Large intestine (tissue), 3 donors: ENCODE measurements at regions not wholly inside any gene's neighbourhood (a gene's known extent, or its start where the extent isn't known, plus 50 kb on each side); places are given as distances from the start of the nearest gene placed in this dataset.

Experiments
- DNase-seq, 2 donors: peaks; one replicate each; pipeline versions ENCODE4 v3.0.0 to v3.0.0-alpha.2; 2013
- H3K27ac ChIP-seq: one replicate; pipeline ENCODE4 v1.5.1; 2013; ENCODE audit warnings: low read length
- H3K27me3 ChIP-seq: 2 replicates; pipeline ENCODE4 v1.6.1; 2013; ENCODE audit warnings: low read length; ENCODE audit not compliant: control insufficient read depth, insufficient read depth
- H3K36me3 ChIP-seq: 2 replicates; pipeline ENCODE4 v1.6.1; 2013; ENCODE audit warnings: low read length; ENCODE audit not compliant: control insufficient read depth, insufficient read depth
- H3K4me1 ChIP-seq: one replicate; pipeline ENCODE4 v1.6.1; 2013; ENCODE audit warnings: low read length; ENCODE audit not compliant: control insufficient read depth, insufficient read depth
- H3K4me3 ChIP-seq: one replicate; pipeline ENCODE4 v1.5.1; 2013; ENCODE audit warnings: low read length
- H3K9me3 ChIP-seq: one replicate; pipeline ENCODE4 v1.6.1; 2013; ENCODE audit warnings: mild to moderate bottlenecking, low read depth, low read length, moderate library complexity; ENCODE audit not compliant: control insufficient read depth
- WGBS: methylation state at CpG from one replicate; pipeline ENCODE4 v1.1.5; 2013; ENCODE audit warnings: low lambda C conversion rate; ENCODE audit not compliant: insufficient coverage; 5-methylcytosine and 5-hydroxymethylcytosine counted together

- H3K27ac ChIP-seq = no peak overlapping the region
- no peaks in the 10 kb centered on the region for H3K9me3 ChIP-seq
- no peaks in the 10 kb centered on the region for H3K4me1 ChIP-seq
- no peaks in the 10 kb centered on the region for H3K27me3 ChIP-seq
- no peak for DNase-seq
- 100% methylated on average over 2 of the region's 3 CpGs for WGBS
- no peak overlapping the region for H3K4me3 ChIP-seq
- no peaks in the 10 kb centered on the region for H3K36me3 ChIP-seq
These were observed 128.4 kb upstream of the JAG1 start for GRCh38 chr20:10802236-10802635.

- WGBS = no CpG with 5 or more reads among the region's 7 CpGs
- no peaks in the 10 kb centered on the region for H3K27me3 ChIP-seq
- no peaks in the 10 kb centered on the region for H3K36me3 ChIP-seq
- H3K27ac ChIP-seq = no peak overlapping the region
- no peaks in the 10 kb centered on the region for H3K4me1 ChIP-seq
- H3K9me3 ChIP-seq = no peaks in the 10 kb centered on the region
- no peak overlapping the region for H3K4me3 ChIP-seq
- no peak for DNase-seq
These were observed 132.0 kb upstream of the JAG1 start for GRCh38 chr20:10805764-10806163.

GRCh38 chr20:10806539-10806938, 132.7 kb upstream of the JAG1 start:
- no peaks in the 10 kb centered on the region for H3K36me3 ChIP-seq
- no CpG with 5 or more reads among the region's 3 CpGs for WGBS
- no peak for DNase-seq
- no peaks in the 10 kb centered on the region for H3K27me3 ChIP-seq
- no peak overlapping the region for H3K27ac ChIP-seq
- no peak overlapping the region for H3K4me3 ChIP-seq
- H3K4me1 ChIP-seq = no peaks in the 10 kb centered on the region
- H3K9me3 ChIP-seq = no peaks in the 10 kb centered on the region

DNA sequence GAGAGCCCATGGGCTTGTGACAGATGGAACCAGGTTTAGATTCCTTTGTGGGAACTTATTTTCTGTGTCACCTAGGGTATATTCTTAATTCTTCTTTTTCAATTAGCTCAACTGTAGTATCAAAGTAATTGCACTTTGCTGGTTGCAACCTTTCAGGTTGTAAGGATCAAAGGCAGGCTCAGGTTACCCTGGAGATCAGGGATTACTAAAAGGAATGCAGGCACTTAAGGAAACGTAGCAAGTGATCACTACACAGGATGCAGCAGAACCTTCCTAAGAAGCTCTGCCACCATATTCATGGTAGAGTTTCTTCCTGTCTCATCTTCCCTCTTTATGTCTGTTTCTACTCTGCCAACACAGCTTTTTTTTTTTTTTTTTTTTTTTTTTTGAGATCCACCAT, 133.2 kb upstream of the JAG1 start:
- no peak for DNase-seq
- H3K27me3 ChIP-seq = no peaks in the 10 kb centered on the region

DNA sequence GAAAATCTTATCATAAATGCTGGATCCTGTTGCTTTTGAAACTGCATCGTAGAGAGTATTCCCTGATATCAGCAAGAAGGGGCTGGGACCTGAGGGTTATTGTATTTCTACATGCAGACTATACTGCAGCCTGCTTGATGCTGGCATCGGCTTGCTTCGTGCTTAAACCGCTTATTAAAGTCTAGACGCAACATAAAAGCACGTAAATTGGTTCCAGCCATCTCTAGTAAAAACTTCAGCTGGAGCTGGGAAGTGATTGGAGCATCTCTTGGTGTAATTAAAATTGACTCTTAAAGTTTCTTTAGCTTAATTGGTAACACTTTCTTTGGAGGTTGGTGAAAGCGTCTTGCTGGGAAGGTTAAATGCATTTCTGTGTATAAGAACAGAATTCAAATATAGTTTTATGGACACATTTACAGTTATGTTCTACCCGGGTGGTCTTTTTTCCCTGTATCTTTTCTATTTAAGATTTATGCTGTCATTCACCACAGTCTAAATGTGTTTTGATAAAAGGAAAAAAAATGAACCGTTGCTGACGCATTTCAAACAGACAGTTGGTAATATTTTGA, 139.0 kb upstream of the JAG1 start:
- Histone ChIP-seq H3K36me3 (no peaks in the 10 kb centered on the region), H3K4me1 (no peaks in the 10 kb centered on the region), H3K4me3 (no peak overlapping the region), H3K9me3 (no peaks in the 10 kb centered on the region), H3K27me3 (no peaks in the 10 kb centered on the region), H3K27ac (no peak overlapping the region)
- WGBS = 90% methylated on average over 2 of the region's 10 CpGs
- DNase-seq = no peak

More for the DNA sequence above, 133.2 kb upstream of the JAG1 start:
- Histone ChIP-seq H3K36me3 (no peaks in the 10 kb centered on the region), H3K4me3 (no peak overlapping the region), H3K4me1 (no peaks in the 10 kb centered on the region), H3K9me3 (no peaks in the 10 kb centered on the region), H3K27ac (no peak overlapping the region)
- no CpG with 5 or more reads among the region's 1 CpG for WGBS

DNA sequence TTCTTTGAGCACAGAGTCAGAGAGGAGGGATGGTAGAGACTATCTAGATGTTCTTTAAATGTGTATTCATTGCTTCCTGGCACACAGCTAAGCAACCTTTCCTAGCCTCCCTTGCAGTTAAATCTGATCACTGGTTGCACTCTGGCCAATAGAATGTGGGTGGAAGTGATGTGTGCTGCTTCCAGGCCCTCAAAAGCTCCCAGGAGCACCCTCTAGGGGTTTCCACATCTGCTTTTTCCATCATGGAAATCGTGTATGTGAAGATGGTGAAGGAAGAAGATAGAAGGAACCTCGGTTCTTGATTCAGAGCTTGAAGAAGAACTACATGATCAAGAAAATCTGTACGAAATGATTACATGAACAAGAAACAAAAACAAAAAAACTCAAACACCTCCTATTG, 149.8 kb upstream of the JAG1 start:
- H3K9me3 ChIP-seq = no peaks in the 10 kb centered on the region
- no peak overlapping the region for H3K4me3 ChIP-seq
- H3K27ac ChIP-seq = no peak overlapping the region
- 100% methylated on average over 2 of the region's 3 CpGs for WGBS
- no peaks in the 10 kb centered on the region for H3K36me3 ChIP-seq
- H3K27me3 ChIP-seq = no peaks in the 10 kb centered on the region
- H3K4me1 ChIP-seq = no peaks in the 10 kb centered on the region
- no peak for DNase-seq

- Histone ChIP-seq H3K27me3 (no peaks in the 10 kb centered on the region), H3K4me1 (no peaks in the 10 kb centered on the region), H3K4me3 (no peak overlapping the region), H3K27ac (no peak overlapping the region), H3K36me3 (no peaks in the 10 kb centered on the region), H3K9me3 (no peaks in the 10 kb centered on the region)
- DNase-seq = no peak
- 100% methylated on average over 1 of the region's 11 CpGs for WGBS
These were observed 151.1 kb upstream of the JAG1 start for GRCh38 chr20:10824750-10825500.

DNA sequence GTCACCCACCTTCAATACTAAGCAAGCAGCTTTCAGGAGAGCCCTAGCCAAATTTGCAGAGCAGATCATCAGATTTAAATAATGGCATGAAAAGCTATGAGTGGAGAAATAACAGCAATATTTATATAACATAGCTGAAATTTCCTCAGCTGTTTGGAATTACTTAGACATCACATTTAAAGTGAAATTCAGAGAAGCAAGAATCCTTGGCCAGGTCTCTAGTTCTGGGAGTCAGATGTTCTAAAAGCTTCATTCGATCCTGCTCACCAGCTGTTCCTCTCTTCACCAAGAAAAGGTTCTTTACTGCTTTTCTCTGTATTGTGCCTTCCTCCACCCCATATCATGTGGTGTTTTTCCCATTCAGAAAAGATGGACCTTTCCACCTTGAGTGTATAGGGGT, 152.3 kb upstream of the JAG1 start:
- Histone ChIP-seq H3K9me3 (no peaks in the 10 kb centered on the region), H3K36me3 (no peaks in the 10 kb centered on the region), H3K27ac (no peak overlapping the region), H3K4me1 (no peaks in the 10 kb centered on the region), H3K27me3 (no peaks in the 10 kb centered on the region), H3K4me3 (no peak overlapping the region)
- no peak for DNase-seq
- WGBS = no CpG with 5 or more reads among the region's 1 CpG

- H3K4me1 ChIP-seq = no peaks in the 10 kb centered on the region
- H3K9me3 ChIP-seq = no peaks in the 10 kb centered on the region
- no peak overlapping the region for H3K4me3 ChIP-seq
- no peaks in the 10 kb centered on the region for H3K27me3 ChIP-seq
- H3K36me3 ChIP-seq = no peaks in the 10 kb centered on the region
- no peak overlapping the region for H3K27ac ChIP-seq
- no CpG with 5 or more reads among the region's 5 CpGs for WGBS
- DNase-seq = no peak
These were observed 154.4 kb upstream of the JAG1 start for GRCh38 chr20:10828180-10828579.

DNA sequence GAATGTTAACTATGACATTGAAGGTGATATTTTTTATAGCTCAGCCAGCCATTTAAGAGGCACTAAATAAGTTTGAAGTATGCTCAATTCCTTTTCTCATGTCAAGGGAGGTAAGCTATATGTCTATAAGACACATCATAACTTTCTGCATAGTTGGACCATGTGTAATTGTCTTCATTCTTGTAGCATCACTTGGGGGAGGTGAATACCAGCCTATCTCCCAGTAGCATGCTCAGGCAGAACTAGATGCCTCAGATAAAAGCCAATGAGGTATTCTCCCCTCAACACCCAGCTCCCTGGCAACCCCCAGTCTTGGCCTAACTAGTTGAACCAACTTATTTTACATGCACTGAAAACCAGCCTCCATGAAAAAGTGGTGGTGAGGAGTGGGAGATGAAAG, 158.3 kb upstream of the JAG1 start:
- Histone ChIP-seq H3K9me3 (no peaks in the 10 kb centered on the region), H3K27me3 (no peaks in the 10 kb centered on the region), H3K36me3 (no peaks in the 10 kb centered on the region), H3K4me1 (no peaks in the 10 kb centered on the region), H3K4me3 (no peak overlapping the region), H3K27ac (no peak overlapping the region)
- DNase-seq = no peak

GRCh38 chr20:10837901-10838300, 164.1 kb upstream of the JAG1 start:
- Histone ChIP-seq H3K4me1 (no peaks in the 10 kb centered on the region), H3K4me3 (no peak overlapping the region), H3K9me3 (no peaks in the 10 kb centered on the region), H3K36me3 (no peaks in the 10 kb centered on the region), H3K27ac (no peak overlapping the region), H3K27me3 (no peaks in the 10 kb centered on the region)
- DNase-seq = no peak
